ENCODE measurements at regions not wholly inside any gene's neighbourhood (a gene's known extent, or its start where the extent isn't known, plus 50 kb on each side); places are given as distances from the start of the nearest gene placed in this dataset.
A peak's percentile ranks its signal among the peaks of the same experiment; 100 is the strongest.

DNA sequence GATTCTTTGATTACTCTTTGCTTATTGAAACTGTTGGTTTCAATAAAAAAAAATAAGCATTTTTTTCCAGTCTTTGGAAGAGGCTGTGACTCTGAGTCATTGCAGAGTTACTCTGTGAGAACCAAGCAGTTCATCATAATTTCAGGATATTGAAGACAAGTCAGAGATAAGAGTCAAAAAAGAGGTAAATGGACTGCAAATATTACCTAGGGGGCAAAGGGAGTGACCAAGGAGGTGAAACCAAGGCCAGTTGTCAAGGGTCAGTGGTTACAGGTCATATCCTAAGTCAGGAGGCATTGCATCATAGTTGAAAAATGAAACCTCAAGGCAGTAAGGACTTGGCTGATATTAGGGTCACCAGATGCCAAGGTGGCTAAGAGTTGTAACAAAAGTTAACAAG, 597.1 kb upstream of the USP24 start:
- H3K27ac ChIP-seq: peak overlapping the region in 1 of 3 donors; percentile 75
- peak in 2 of 4 donors; percentile 12 for ATAC-seq

DNA sequence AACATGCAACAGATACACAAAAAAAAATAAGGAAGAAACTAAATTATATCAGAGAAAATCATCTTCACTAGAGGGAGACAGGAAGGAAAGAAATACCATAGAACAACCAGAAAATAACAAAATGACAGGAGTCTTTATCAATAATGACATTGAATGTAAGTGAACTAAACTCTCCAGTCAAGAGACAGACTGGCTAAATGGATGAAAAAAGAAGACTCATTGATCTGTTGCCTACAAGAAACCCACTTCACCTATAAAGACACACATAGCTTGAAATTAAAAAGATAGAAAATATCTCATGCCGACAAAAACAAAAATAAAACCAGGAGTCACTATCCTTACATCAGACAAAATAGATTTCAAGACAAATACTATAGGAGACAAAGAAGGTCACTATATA, 593.1 kb upstream of the USP24 start:
- Histone ChIP-seq H3K9me3 (no peaks in the 10 kb centered on the region), H3K4me3 (no peak overlapping the region), H3K27ac (no peak overlapping the region), H3K27me3 (no peaks in the 10 kb centered on the region), H3K4me1 (peaks cover 0 to 14% (median 0%) of the 10 kb centered on the region in 4 donors), H3K36me3 (no peaks in the 10 kb centered on the region)
- DNase-seq (no peak), ATAC-seq (no peak)
- 87% methylated on average over 1 of the region's 1 CpG for WGBS (ENCODE audit: insufficient coverage, low coverage, low lambda C conversion rate, missing lambda C conversion rate)
- TF ChIP-seq CTCF (IDR thresholded peaks at IDR 0.05) (no peak), POLR2A (IDR thresholded peaks at IDR 0.05) (no peak)
- intact Hi-C loops (cut with DNase I): no loop called here

More for the DNA sequence above, 597.1 kb upstream of the USP24 start:
- intact Hi-C loops (cut with DNase I): no loop called here
- H3K27me3 ChIP-seq: no peaks in the 10 kb centered on the region
- TF ChIP-seq CTCF (IDR thresholded peaks at IDR 0.05) (no peak), POLR2A (IDR thresholded peaks at IDR 0.05) (no peak)
- DNase-seq: no peak
- H3K4me1 ChIP-seq: peaks cover 0 to 53% (median 4%) of the 10 kb centered on the region in 4 donors
- no peak overlapping the region for H3K4me3 ChIP-seq
- no peaks in the 10 kb centered on the region for H3K36me3 ChIP-seq
- no peaks in the 10 kb centered on the region for H3K9me3 ChIP-seq

GRCh38 chr1:55803429-55803828, 588.3 kb upstream of the USP24 start:
- Histone ChIP-seq H3K36me3 (no peaks in the 10 kb centered on the region), H3K4me1 (no peaks in the 10 kb centered on the region), H3K27me3 (no peaks in the 10 kb centered on the region), H3K4me3 (no peak overlapping the region), H3K27ac (no peak overlapping the region), H3K9me3 (no peaks in the 10 kb centered on the region)
- WGBS (ENCODE audit: insufficient coverage, low coverage, low lambda C conversion rate, missing lambda C conversion rate): 69% methylated on average over 2 of the region's 2 CpGs
- TF ChIP-seq CTCF (IDR thresholded peaks at IDR 0.05): no peak
- TF ChIP-seq POLR2A (IDR thresholded peaks at IDR 0.05): no peak
- no peak for DNase-seq
- intact Hi-C loops (cut with DNase I): no loop called here
- no peak for ATAC-seq

DNA sequence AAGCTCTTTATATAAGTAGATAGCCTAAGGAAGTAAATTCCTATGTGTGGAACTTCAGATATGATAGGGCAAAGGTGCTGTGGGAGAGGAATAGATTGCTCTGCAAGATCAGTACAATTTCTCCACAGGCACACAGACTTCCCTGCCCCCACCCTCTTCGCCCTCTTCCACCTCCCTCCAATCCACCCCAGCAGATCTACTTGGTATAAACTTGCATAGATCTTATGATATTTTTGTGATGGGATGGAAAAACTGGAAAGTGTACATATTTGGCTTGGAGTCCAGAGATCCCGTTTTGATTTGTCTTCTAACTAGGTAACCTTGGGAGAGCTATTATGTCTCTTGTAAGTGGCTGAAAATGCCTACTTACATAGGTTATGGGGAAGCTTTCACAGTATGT, 586.3 kb upstream of the USP24 start:
- ATAC-seq (no peak), DNase-seq (no peak)
- Histone ChIP-seq H3K27ac (no peak overlapping the region), H3K9me3 (no peaks in the 10 kb centered on the region), H3K4me3 (no peak overlapping the region), H3K4me1 (no peaks in the 10 kb centered on the region), H3K27me3 (no peaks in the 10 kb centered on the region), H3K36me3 (no peaks in the 10 kb centered on the region)
- TF ChIP-seq POLR2A (IDR thresholded peaks at IDR 0.05) (no peak), CTCF (IDR thresholded peaks at IDR 0.05) (no peak)
- WGBS (ENCODE audit: insufficient coverage, low coverage, low lambda C conversion rate, missing lambda C conversion rate): 78% methylated on average over 2 of the region's 2 CpGs
- intact Hi-C loops (cut with DNase I): no loop called here

DNA sequence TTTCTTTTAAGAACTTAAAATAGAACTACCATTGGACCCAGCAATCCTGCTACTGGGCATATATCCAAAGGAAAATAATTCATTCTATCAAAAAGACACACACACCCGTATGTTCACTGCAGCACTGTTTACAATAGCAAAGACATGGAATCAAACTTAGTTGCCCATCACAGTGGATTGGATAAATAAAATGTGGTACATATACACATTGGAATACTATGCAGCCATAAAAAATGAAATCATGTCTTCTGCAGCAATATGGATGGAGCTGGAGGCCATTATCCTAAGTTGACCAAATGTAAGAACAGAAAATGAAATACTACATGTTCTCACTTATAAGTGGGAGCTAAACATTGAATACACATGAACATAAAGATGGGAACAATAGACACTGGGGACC, 585.3 kb upstream of the USP24 start:
- no peak overlapping the region for H3K4me3 ChIP-seq
- TF ChIP-seq CTCF (IDR thresholded peaks at IDR 0.05) (no peak), POLR2A (IDR thresholded peaks at IDR 0.05) (no peak)
- H3K27me3 ChIP-seq: no peaks in the 10 kb centered on the region
- no peak overlapping the region for H3K27ac ChIP-seq
- H3K9me3 ChIP-seq: no peaks in the 10 kb centered on the region
- DNase-seq (no peak), ATAC-seq (no peak)
- no peaks in the 10 kb centered on the region for H3K36me3 ChIP-seq
- 79% methylated on average over 1 of the region's 1 CpG for WGBS (ENCODE audit: insufficient coverage, low coverage, low lambda C conversion rate, missing lambda C conversion rate)
- no peaks in the 10 kb centered on the region for H3K4me1 ChIP-seq
- intact Hi-C loops (cut with DNase I): no loop called here
